IPS-18c (cell line): ENCODE measurements at regions not wholly inside any gene's neighbourhood (a gene's known extent, or its start where the extent isn't known, plus 50 kb on each side); places are given as distances from the start of the nearest gene placed in this dataset.

Experiments used
- H3K4me3 ChIP-seq: 2 replicates; pipeline ENCODE4 v1.7.0; 2013; ENCODE audit warnings: low read depth, mild to moderate bottlenecking, low read length, moderate library complexity; ENCODE audit not compliant: insufficient read depth
- H3K9me3 ChIP-seq: one replicate; pipeline ENCODE4 v1.6.1; 2013; ENCODE audit warnings: mild to moderate bottlenecking, low read length, moderate library complexity; ENCODE audit not compliant: control insufficient read depth, insufficient read depth

GRCh38 chr5:163613150-163613442 lies 107.7 kb downstream of the MAT2B start:
- no peaks in the 10 kb centered on the region for H3K9me3 ChIP-seq
- no peak overlapping the region for H3K4me3 ChIP-seq

GRCh38 chr5:163614787-163615186 lies 109.4 kb downstream of the MAT2B start:
- no peak overlapping the region for H3K4me3 ChIP-seq
- H3K9me3 ChIP-seq: no peaks in the 10 kb centered on the region

DNA sequence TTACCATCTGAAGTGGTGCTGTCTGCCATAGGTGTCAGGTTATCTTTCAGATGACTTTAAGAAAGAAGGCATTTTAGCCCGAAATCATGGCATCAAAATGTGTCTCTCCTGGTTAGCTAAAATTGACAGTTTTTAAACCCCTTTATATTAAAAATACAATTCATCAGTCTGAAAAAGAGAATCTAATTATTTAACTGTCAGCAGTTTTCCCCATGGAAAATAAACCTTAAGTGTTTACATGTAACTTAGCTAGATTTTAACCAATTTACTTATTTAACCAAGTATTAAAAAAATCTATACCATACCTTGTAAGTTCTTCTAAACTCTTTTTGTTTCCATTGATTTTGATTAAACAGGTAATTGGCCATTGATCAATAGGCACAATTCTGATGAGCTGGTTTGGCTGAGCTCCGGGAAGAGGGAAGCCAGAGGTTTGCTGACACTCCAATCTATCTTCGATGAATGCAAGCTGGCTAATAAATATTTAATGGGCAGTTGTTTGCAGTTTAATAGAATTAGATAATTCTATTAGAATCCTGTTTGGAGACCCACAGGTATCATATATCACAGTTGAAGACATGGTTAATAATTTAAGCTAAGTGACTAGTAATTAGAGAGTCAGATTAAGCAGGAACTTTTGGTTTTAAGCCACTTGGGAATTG lies 114.0 kb downstream of the MAT2B start:
- Histone ChIP-seq H3K4me3 (no peak overlapping the region), H3K9me3 (no peaks in the 10 kb centered on the region)

GRCh38 chr5:163619951-163620350 lies 114.5 kb downstream of the MAT2B start:
- H3K9me3 ChIP-seq: no peaks in the 10 kb centered on the region
- H3K4me3 ChIP-seq: no peak overlapping the region

- Histone ChIP-seq H3K9me3 (no peaks in the 10 kb centered on the region), H3K4me3 (no peak overlapping the region)
Measured at GRCh38 chr5:163622799-163623198, 117.4 kb downstream of the MAT2B start.

GRCh38 chr5:163623524-163623923 lies 118.1 kb downstream of the MAT2B start:
- Histone ChIP-seq H3K9me3 (no peaks in the 10 kb centered on the region), H3K4me3 (no peak overlapping the region)

GRCh38 chr5:163623986-163624385 lies 118.6 kb downstream of the MAT2B start:
- Histone ChIP-seq H3K4me3 (no peak overlapping the region), H3K9me3 (no peaks in the 10 kb centered on the region)

GRCh38 chr5:163624431-163624830 lies 119.0 kb downstream of the MAT2B start:
- Histone ChIP-seq H3K9me3 (no peaks in the 10 kb centered on the region), H3K4me3 (no peak overlapping the region)

- H3K9me3 ChIP-seq: no peaks in the 10 kb centered on the region
Measured at GRCh38 chr5:163626904-163627434, 121.5 kb downstream of the MAT2B start.

GRCh38 chr5:163631856-163632255 lies 126.4 kb downstream of the MAT2B start:
- no peak overlapping the region for H3K4me3 ChIP-seq
- no peaks in the 10 kb centered on the region for H3K9me3 ChIP-seq

More at GRCh38 chr5:163626904-163627434, 121.5 kb downstream of the MAT2B start:
- no peak overlapping the region for H3K4me3 ChIP-seq

DNA sequence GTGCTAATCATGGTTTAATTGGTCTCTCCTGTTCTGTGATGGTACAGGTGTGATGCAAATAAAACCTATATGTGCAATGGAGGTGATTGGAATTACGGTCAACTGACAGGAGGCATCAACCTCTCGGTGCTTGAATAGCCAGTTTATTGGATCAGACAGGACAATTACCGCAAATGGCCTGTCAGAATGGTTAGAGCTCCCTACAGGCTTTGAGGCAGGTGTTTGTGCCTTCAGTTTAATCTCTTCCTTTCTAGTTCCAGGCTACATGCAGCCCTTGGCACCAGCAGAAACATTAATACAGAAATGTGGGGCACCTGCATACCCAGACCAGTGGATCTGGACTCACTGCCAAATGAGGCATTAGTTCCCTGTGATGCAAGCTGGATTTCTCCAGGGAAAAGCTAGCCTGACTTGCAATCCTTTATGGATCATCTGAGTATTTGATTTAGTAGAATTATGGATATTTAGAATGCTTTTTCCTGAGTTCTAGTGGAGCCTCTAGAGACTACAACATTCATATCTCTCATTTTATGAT lies 128.6 kb downstream of the MAT2B start:
- H3K4me3 ChIP-seq: no peak overlapping the region
- H3K9me3 ChIP-seq: peaks cover 4% of the 10 kb centered on the region

GRCh38 chr5:163635631-163636030 lies 130.2 kb downstream of the MAT2B start:
- Histone ChIP-seq H3K9me3 (peaks cover 4% of the 10 kb centered on the region), H3K4me3 (no peak overlapping the region)

DNA sequence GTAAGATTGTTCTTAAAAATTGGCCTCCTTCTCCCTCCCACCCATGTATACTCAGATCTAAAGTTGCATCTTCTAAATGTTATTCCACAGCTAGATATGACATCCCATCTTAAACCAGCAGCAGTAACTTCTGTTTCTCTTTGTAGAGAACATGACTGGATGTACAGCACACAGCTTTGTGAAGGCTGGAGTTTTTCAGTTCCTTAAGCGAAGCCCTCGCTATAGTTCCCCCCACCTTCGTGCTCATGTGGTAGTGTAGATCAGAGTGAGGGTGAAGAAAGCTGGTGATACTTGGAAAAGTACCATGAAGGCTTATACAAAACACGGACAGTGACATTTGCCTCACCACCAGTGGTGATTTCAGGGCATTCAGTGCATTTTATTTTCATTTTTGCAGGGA lies 137.5 kb downstream of the MAT2B start:
- no peaks in the 10 kb centered on the region for H3K9me3 ChIP-seq

GRCh38 chr5:163645421-163646416 lies 140.3 kb downstream of the MAT2B start:
- Histone ChIP-seq H3K4me3 (no peak overlapping the region), H3K9me3 (no peaks in the 10 kb centered on the region)

More for the DNA sequence above, 137.5 kb downstream of the MAT2B start:
- H3K4me3 ChIP-seq: no peak overlapping the region

- no peak overlapping the region for H3K4me3 ChIP-seq
- no peaks in the 10 kb centered on the region for H3K9me3 ChIP-seq
Measured at GRCh38 chr5:163649514-163649913, 144.1 kb downstream of the MAT2B start.

GRCh38 chr5:163653526-163653925 lies 148.1 kb downstream of the MAT2B start:
- Histone ChIP-seq H3K4me3 (no peak overlapping the region), H3K9me3 (no peaks in the 10 kb centered on the region)

- Histone ChIP-seq H3K4me3 (no peak overlapping the region), H3K9me3 (no peaks in the 10 kb centered on the region)
Measured at GRCh38 chr5:163658702-163659567, 153.5 kb downstream of the MAT2B start.
